GM19238 (cell line): ENCODE measurements at regions not wholly inside any gene's neighbourhood (a gene's known extent, or its start where the extent isn't known, plus 50 kb on each side); places are given as distances from the start of the nearest gene placed in this dataset.

Experiments
- DNase-seq: peaks from one replicate; pipeline ENCODE4 v3.0.0; 2011; ENCODE audit warnings: low spot score; ENCODE audit not compliant: insufficient read length

DNA sequence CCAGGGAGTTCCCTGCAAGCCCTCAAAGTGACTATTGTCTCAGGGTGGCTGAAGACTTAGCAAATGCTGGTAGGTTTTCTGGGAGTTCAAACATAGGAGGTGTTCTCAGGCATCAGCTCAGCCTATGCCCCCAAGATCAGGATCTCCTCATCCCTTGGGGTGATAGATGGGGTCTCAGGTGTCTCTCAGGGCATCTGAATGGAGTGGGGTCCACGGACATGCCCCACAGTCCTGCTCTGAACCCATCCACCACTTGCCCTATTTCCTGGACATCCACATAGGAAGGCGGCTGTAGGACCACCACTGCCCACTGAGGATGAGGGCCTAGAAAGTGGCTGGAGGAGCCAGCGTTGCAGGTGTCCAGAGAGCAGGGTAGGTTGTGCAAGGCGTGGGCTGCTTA is 287.0 kb upstream of the CXCR4 start:
- DNase-seq: no peak

DNA sequence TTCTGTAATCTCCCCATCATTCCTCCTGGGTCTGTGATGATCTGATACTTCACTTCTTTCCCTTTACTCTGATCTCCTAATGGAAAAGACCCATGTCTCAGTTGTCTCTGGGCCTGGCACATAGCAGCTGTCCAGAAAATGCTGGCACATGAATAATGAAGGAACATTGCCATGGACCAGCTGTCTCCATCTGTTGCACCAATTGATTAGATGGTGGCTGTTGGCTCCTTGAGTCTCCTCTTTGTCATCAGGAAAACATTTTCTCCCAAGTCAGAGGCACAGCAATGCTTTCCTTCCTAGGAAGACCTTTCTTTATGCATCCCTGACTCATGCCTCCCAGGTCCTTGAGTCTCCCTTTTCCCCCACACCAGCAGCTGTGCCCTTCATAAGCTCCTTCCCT is 286.2 kb upstream of the CXCR4 start:
- DNase-seq: no peak

DNA sequence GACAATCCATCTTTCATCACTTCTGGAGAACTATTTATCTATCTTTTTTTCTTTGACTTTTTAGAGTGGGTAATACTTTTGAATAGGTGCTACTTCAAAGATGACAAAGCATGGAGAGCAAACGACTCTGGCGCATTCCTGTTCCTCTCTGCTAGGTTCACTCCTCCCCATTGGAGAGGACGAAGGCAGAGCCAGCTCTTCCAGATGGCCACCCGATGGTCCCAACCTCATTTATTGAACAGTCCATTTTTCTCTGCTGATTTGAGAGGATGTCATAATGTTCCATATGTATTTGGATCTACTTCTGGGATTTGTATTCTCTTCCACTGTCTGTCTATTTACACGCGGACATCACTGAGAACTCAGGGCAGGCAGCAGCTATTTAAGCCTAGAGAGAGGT is 284.3 kb upstream of the CXCR4 start:
- DNase-seq: no peak

DNA sequence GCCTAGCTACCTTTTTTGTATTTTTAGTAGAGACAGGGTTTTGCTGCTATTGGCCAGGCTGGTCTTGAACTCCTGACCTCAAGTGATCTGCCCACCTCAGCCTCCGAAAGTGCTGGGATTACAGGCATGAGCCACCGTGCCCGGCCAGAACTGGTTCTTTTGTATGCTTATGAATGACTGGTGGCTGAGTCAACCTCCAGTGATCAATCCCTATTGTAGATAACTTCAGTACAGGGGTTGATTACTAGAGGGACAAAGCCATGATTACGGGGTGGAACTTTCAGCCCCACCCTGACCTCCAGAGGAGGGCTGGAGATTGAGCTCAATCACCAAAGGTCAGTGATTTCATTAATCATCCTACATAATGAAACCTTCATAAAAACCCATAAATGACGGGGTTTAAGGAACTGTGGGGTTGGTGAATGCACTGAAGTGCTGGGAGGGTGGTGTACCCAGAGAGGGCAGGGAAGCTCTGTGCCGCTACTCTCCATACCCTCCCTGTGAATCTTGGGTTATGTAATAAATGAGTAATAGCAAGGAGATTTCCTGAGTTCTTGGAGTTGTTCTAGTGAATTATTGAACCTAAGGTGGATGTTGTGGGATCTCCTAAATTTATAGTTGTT is 281.8 kb upstream of the CXCR4 start:
- no peak for DNase-seq

DNA sequence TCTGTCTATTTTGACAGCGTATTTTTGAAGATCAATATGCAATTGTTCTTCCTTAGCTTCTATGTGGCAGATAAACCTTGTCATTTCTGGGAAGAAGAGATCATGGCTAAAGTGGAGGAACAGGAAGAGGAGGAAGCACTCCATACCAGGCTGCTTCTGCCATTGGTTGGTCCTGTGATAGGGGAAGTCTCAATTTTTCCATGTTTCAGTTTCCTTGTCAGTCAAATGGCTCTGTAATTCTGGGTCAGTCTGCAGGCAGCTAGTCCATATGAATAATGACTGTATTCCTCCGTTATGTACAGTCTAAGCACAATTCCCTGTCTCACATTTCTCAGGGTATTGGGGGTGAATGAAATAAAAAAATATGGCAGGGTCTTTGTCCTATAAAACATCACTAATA is 277.6 kb upstream of the CXCR4 start:
- no peak for DNase-seq

DNA sequence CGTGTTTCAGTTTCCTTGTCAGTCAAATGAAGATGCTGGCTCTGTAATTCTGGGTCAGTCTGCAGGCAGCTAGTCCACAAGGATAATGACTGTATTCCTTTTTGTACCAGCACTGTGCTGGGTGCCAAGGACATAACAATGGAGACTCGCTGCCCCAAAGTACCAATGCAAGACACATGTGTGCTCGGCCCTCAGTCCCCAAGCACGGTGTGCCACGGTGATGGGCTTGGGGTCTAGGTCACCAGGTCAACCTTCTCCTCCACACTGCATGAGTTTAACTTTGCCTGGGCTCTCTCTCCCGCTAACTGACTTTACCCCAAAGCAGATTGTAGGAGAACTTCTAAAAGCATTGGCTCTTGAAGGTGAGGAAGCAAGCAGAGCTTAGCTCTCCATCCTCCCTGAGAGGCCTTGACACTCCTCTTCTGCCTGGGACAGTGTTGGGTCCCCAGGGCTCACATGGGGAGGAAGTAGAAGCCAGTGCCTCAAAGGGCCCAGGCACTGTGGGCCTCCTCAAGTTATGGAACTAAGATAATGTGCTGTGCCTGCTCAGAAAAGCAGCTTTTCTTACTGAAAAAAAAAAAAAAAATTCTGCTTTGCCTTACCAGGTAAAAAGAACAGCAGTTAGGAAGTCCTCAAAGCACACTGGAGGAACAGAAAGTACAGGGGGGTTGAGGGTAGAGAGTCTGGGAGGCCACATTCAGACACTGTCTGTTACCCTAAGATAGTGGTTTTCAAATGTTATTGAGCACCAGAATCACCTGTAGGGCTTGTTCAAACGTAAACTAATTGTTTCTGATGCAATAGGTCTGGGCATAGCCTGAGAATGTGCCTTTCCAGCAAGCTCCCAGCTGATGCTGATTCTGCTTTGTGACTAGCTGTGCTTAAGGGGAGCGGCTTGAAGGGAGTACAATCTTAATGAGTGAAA is 276.4 kb upstream of the CXCR4 start:
- DNase-seq: no peak

DNA sequence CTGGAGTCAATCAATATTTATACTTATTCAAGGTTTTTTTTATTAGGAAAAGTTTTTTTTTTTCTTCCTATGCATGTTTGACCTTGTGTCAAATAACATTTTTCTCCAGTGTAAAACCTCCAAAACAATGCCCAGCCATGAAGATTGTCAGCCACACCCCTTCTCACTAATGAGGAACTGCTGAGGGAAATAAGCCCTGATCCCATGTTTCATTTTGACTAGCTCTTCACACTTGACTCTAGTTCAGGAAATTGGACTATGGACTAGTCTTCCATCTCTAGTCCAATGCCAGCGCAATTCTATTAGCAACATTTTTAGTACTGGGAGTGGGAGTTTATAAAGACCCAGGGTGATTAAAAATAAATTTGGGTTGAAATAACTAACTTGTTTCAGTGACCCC is 275.6 kb upstream of the CXCR4 start:
- no peak for DNase-seq

DNA sequence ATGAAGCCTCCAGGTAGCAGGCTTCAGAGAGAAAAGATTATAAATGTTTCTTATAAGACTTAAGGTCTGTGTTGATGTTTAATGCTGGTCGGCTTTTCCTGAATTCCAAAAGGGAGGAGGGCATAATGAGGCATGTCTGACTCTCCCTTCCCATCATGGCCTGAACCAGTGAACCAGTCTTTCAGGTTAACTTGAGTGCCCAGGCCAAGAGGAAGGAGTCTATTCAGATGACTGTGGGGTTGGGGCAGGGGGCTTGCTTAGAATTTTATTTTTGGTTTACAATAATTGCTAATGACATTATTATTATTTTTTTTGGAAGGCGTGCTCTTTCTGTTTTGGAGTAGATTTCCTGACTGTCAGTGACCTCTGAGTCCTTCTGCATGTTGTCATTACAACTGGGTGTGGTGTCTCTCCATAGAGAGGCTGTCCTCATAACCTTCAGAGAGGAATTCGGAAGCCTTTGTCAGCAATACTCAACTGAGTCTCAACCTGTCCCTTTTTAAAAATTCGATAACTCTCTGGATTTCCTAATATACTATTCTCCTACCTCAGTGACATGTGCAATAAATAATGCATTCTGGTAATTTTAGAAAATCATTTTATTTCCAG is 275.1 kb upstream of the CXCR4 start:
- DNase-seq: no peak

DNA sequence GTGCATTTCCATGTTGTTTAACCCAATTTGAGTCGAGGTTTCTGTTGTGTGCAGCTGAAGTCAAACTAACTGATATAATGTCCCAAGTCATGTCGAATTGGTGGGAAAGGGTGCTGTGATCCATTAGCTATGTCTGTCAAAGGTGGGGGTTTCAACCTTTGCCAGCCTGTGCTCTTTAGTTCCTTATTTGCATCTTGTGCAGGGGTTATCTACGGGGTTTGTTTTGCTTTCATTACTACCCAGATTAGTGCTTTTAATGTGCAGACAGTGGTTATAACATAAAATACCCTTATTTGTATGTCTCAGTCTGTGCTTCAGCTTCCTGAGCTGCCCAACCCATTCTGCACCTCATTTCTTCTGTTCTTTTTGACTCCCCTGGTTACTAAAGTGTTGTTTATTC is 271.9 kb upstream of the CXCR4 start:
- peak; percentile 26 for DNase-seq

DNA sequence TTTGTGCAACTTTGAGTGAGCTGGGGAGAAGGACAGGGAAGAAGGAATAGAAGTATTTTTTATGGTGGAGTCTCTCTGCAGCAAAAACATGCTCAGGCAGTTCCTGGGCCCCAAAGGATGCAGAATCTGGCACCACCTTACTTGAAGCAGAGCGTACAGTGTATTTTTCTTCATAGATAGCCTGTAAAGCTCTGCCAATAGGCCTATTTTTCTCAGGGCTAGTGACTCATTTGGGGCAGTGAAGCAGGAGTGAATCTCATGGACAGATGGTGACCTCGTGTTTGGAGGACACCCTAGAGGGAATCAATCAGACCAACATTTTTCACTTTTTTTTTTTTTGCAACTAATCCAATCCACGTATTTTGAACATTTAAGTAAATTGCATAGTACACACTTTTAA is 268.1 kb upstream of the CXCR4 start:
- DNase-seq: no peak

DNA sequence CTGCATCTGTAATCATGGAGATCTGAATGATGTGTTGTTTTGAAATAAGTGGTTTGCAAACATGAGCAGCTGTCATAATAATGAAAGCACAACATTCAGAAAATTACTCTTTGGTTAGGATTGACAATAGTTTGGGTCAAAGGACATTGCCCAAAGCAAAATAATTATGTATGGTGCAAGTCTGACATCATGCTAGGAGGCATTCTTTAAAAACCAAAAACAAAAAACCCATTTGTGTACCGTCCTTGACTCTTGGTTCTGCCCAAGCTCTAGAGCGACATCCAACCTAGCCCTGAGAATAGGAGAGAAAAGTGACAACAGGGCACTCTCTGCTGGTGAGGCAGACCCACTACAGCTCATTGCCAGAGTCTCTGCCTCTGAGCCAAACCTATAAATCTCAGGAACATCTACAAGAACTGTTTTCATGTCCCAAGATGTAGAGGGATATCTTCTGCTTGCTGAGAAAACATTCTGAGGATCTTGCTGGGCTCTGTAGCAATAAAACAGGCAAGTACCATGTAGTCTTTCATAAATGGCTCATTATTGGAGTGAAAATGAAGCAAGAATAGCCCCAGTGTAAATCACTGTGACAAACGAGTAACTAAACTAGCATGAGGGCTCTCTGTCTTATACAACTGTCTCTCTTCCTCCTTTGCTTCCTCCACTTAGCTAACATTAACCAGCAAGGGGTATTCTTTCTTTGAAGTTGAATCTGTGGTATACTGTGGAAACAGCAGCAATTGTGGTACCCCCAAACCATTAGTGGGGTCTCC is 266.8 kb upstream of the CXCR4 start:
- no peak for DNase-seq

DNA sequence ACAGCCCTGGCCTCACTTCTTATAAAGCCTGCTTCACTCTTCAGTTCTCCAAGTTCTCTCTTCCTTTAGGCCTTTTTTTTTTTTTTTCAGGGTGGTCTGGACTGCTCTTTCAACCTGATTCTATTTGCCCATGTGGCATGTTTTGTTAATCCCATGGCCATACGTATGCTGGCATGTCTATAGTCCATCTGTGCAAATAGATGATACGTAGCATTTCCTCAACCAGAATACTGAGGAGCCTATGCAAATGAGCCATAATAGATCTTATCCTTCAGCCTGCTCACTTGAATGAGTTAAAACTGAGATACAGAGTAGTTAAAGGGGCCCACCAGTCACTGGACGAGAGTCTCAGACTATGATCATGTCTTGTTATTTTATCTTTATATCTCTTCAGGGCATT is 265.2 kb upstream of the CXCR4 start:
- no peak for DNase-seq

DNA sequence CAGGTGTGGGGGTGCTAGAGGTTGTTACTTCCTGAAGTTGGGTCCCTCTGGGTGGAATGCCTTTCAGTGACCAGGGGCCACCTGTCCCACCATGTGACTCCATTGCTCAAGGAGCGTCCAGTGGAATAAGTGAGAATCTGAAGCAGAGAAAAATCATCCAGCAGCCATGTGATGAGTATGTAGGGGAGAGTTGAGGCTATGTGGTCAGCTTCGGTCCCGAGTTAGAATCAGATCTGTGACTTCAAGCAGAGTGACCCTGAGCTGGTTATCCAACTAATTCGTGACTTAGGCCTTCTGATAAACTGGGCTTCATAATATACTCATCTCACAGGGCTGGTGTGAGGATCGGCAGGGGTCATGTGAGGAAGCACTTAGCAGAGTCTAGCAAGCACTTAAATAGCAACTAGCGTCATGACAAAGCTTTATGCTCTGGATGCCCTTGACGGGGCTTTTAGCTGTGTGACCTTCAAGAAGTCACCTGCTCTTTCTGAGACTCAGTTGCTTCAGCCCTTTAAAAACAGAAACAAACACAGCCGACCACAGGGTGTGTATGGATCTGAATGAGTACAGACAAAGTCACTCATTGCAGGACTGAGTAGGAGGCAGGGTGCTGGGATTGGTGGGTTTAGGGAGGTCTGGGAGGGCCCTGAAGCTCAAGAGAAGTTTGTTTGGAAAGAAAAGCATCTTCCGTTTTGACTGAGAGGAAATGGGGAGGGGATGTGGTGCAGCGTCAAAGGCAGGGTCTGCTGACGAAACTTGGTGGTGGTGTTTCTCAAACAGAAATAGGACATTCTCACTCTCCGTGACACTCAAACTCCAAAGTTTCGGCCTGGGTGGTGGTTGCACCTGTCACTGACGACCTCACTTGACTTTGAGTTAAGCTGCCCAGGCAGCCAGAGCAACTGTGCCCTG is 264.0 kb upstream of the CXCR4 start:
- DNase-seq: peak; percentile 38

DNA sequence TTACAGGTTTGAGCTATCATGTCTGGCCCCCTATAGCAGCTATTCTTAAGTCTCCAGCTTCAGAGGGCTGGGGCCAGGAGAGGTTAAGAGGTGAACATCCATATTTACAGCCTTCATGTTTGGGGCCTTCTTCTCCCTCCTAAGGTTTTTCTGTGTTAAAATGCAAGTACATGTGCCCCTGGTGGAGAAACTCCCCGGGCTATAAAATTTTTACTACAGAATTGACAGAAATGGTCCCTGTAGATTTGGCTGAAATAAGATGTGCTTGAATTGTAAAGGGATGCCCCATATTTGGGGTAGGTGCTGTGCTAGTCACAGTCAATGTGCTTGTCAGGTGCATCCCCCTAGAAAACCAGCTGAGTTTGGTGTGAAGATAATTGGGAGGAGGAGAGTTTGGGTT is 263.3 kb upstream of the CXCR4 start:
- DNase-seq: no peak

DNA sequence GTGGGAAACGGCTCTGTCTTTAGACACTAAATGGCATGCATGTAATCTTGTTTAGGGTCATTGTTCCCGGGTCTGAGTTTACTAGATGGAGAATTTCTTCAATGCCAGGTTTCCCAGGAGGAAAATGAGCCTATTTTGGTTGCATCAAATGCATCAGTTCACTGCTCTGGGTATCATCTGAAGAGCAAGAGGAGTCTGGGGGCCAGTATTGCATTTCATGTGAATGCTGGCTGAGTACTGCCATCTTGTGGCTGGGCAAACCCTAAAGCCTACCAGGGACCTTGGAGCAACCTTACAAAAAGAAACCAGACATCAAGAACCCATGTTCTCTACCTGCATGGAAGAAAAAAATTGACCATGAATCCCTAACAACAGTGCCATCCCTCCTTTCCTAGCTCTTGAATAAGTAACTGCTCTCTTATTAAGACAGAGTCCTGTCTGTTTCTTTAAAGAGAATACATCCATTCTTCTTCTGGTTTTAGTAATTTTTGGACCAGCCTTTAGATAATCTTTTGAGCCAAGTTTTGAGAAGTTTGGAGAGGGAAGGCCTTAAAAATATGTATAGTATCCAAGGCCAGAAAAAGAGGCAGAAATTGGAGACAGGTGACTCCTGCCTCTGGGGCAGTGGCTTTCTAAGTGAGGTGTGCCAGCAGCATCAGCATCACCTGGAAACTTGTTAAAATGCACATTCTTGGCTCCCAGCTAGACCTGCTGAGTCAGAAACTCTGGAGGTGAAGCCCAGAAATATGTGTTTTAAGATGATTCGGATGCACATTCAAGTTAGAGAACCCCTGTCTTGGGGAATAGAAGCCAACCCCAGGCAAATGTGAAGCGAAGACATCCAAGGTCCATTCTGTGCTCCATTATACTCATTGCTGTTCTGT is 261.0 kb upstream of the CXCR4 start:
- DNase-seq: no peak

DNA sequence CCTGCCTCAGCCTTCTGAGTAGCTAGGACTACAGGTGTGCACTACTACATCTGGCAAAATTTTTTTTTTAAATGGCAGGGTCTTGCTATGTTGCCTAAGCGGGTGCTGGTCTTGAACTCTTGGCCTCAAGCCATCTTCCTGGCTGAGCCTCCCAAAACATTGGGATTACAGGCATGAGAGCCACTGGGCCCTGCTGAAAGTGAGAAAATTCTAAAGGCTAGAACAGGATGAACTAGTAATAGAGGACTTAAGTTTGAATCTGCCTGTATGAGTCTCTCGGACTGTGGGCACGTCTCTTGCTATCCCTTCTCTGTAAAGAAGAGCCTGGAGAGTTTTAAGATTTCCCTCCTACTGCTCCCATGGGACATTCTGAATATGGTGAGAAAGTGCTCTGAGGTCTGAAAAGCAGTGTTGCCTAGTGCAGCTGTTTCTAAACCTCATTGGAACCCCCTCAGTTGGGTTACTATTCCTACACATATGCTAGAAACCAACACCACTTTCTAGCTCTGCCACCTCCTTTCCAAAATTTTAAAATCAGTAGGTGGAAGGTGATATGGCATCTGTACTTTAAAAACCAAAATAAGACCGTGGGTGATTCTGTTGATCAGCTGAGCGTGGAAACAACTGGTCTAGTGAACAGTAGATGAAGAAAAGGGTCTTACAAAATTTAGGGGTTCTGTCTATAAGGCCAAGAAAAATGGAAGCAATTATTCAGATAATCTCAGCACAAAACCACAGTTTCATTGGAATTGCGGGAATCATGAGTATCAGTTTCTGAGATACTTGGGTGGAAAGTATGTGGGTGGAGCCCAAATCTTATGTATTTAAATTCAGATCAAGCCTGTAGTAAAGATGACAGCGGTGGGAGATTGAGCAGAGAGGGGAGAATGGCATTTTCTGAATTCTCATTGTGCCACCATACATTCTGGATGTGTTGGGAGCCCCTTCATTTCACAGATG is 259.8 kb upstream of the CXCR4 start:
- no peak for DNase-seq

DNA sequence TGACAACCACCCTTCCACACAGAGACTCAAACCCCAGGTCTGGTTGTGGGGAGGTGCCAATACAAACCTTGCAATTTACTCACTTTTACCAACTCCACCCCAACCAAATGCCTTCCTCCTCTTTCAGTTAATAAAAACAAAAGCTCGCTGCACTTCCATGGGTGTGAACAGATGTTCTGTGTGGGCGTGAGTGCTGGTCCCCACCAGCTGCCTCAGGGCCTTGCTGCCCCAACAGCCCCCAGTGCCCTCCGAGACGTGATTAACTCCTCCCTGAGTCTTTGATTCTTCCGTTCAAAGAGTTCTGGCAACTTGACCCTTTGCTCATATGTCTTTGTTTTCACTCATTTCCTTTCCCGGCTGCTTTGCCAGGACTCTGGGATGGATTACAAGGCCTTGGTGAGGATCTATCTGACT is 258.9 kb upstream of the CXCR4 start:
- DNase-seq: no peak

DNA sequence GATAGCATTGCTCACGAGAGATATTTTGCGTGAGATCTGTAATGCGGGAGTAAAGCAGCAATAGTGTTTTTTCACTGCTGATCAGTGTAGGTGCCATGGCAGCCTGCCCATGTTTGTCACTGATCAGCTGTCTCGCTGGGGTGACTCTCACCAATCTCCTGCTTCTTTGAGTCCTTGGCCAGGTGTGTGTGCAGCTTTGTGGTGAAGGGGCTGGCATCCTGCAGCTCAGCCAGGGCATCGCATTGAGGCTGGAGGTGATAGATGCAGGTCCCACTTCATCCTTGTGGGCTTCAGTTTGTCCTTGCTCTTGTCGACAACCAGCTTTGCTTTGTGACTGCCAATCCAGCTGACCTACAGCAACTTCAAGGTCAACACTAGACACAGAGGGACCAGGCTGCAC is 258.3 kb upstream of the CXCR4 start:
- no peak for DNase-seq
